ENCODE measurements at regions not wholly inside any gene's neighbourhood (a gene's known extent, or its start where the extent isn't known, plus 50 kb on each side); places are given as distances from the start of the nearest gene placed in this dataset.

GRCh38 chr20:60502881-60503280, 544.7 kb downstream of the CDH26 start:
- BruUV-seq (replicated peaks): no TSS peak
- no peak for DNase-seq (ENCODE audit: unreplicated experiment)
- ChIA-PET POLR2A (no interaction called here), CTCF (interaction anchor here (1.0 kb wide), 1 partner anchor 9 kb away, joined by 3 read pairs; no protein-coding TSS in a partner anchor)
- H3K27ac Mint-ChIP-seq (ENCODE audit: low read depth, unreplicated experiment): no peak overlapping the region
- no peak for TF ChIP-seq CTCF (IDR thresholded peaks at IDR 0.05; ENCODE audit: unreplicated experiment)
- H3K36me3 Mint-ChIP-seq (ENCODE audit: insufficient read depth, unreplicated experiment): no peaks in the 10 kb centered on the region
- peaks cover 51% of the 10 kb centered on the region for H3K27me3 Mint-ChIP-seq (ENCODE audit: insufficient read depth, unreplicated experiment)
- no peaks in the 10 kb centered on the region for H3K4me1 Mint-ChIP-seq (ENCODE audit: insufficient read depth, unreplicated experiment)
- intact Hi-C loops (cut with micrococcal nuclease): no loop called here
- H3K4me3 Mint-ChIP-seq (ENCODE audit: unreplicated experiment): no peak overlapping the region
- H3K9me3 Mint-ChIP-seq (ENCODE audit: unreplicated experiment): no peaks in the 10 kb centered on the region

- peaks cover 56% of the 10 kb centered on the region for H3K27me3 Mint-ChIP-seq (ENCODE audit: insufficient read depth, unreplicated experiment)
These were observed 547.2 kb downstream of the CDH26 start for GRCh38 chr20:60505423-60505822.

GRCh38 chr20:60506061-60506460, 547.8 kb downstream of the CDH26 start:
- CTCF ChIA-PET: no interaction called here
- BruUV-seq (replicated peaks): no TSS peak
- intact Hi-C loops (cut with micrococcal nuclease): no loop called here
- TF ChIP-seq CTCF (IDR thresholded peaks at IDR 0.05; ENCODE audit: unreplicated experiment): no peak
- H3K27me3 Mint-ChIP-seq (ENCODE audit: insufficient read depth, unreplicated experiment): peaks cover 58% of the 10 kb centered on the region
- POLR2A ChIA-PET: interaction anchor here (0.6 kb wide), 1 partner anchor 471 kb away, joined by 5 read pairs; no protein-coding TSS in a partner anchor
- H3K4me3 Mint-ChIP-seq (ENCODE audit: unreplicated experiment): no peak overlapping the region
- H3K27ac Mint-ChIP-seq (ENCODE audit: low read depth, unreplicated experiment): no peak overlapping the region
- no peak for DNase-seq (ENCODE audit: unreplicated experiment)
- no peaks in the 10 kb centered on the region for H3K36me3 Mint-ChIP-seq (ENCODE audit: insufficient read depth, unreplicated experiment)
- no peaks in the 10 kb centered on the region for H3K9me3 Mint-ChIP-seq (ENCODE audit: unreplicated experiment)
- no peaks in the 10 kb centered on the region for H3K4me1 Mint-ChIP-seq (ENCODE audit: insufficient read depth, unreplicated experiment)

More at GRCh38 chr20:60505423-60505822, 547.2 kb downstream of the CDH26 start:
- no peaks in the 10 kb centered on the region for H3K9me3 Mint-ChIP-seq (ENCODE audit: unreplicated experiment)
- TF ChIP-seq CTCF (IDR thresholded peaks at IDR 0.05; ENCODE audit: unreplicated experiment): no peak
- ChIA-PET CTCF (interaction anchor here (0.7 to 0.8 kb wide), 3 partner anchors 10 to 449 kb away, joined by 3 to 4 read pairs (median 3); no protein-coding TSS in a partner anchor), POLR2A (no interaction called here)
- intact Hi-C loops (cut with micrococcal nuclease): no loop called here
- H3K4me1 Mint-ChIP-seq (ENCODE audit: insufficient read depth, unreplicated experiment): no peaks in the 10 kb centered on the region
- BruUV-seq (replicated peaks): no TSS peak
- no peaks in the 10 kb centered on the region for H3K36me3 Mint-ChIP-seq (ENCODE audit: insufficient read depth, unreplicated experiment)
- DNase-seq (ENCODE audit: unreplicated experiment): no peak
- H3K27ac Mint-ChIP-seq (ENCODE audit: low read depth, unreplicated experiment): no peak overlapping the region
- H3K4me3 Mint-ChIP-seq (ENCODE audit: unreplicated experiment): no peak overlapping the region

- no peak for TF ChIP-seq CTCF (IDR thresholded peaks at IDR 0.05; ENCODE audit: unreplicated experiment)
- ChIA-PET CTCF (no interaction called here), POLR2A (no interaction called here)
- H3K27ac Mint-ChIP-seq (ENCODE audit: low read depth, unreplicated experiment): no peak overlapping the region
- no peak for DNase-seq (ENCODE audit: unreplicated experiment)
- no peaks in the 10 kb centered on the region for H3K9me3 Mint-ChIP-seq (ENCODE audit: unreplicated experiment)
- peaks cover 1% of the 10 kb centered on the region for H3K4me1 Mint-ChIP-seq (ENCODE audit: insufficient read depth, unreplicated experiment)
- no peak overlapping the region for H3K4me3 Mint-ChIP-seq (ENCODE audit: unreplicated experiment)
- BruUV-seq (replicated peaks): no TSS peak
- intact Hi-C loops (cut with micrococcal nuclease): no loop called here
- H3K36me3 Mint-ChIP-seq (ENCODE audit: insufficient read depth, unreplicated experiment): no peaks in the 10 kb centered on the region
- H3K27me3 Mint-ChIP-seq (ENCODE audit: insufficient read depth, unreplicated experiment): peaks cover 66% of the 10 kb centered on the region
These were observed 549.0 kb downstream of the CDH26 start for GRCh38 chr20:60507087-60507694.
